Ovary (tissue), 3 donors: ENCODE measurements at regions not wholly inside any gene's neighbourhood (a gene's known extent, or its start where the extent isn't known, plus 50 kb on each side); places are given as distances from the start of the nearest gene placed in this dataset.

Experiments used
- CTCF ChIP-seq, 3 donors: fragments of 450-650 bp in 2 of 3; fragments of 200-600 bp in 1 of 3; IDR thresholded peaks; one replicate each; pipeline versions ENCODE4 v1.5.1 to v1.8.0; 2016 to 2022; ENCODE audit warnings: antibody characterized with exemption in 3 of 3, mild to moderate bottlenecking in 1 of 3
- EP300 ChIP-seq: sonication (generic); formaldehyde crosslinking; IDR thresholded peaks from one replicate; pipeline ENCODE4 v1.6.1; 2017; ENCODE audit warnings: antibody characterized with exemption
- POLR2A ChIP-seq: fragments of 450-650 bp; IDR thresholded peaks from one replicate; pipeline ENCODE4 v1.6.1; 2017; ENCODE audit warnings: antibody characterized with exemption, mild to moderate bottlenecking, moderate library complexity
- donor health status: DM: no; HTN: no; CAD: no.

- TF ChIP-seq CTCF (IDR thresholded peaks at IDR 0.05) (no peak), EP300 (no peak), POLR2A (no peak)
These were observed 369.1 kb downstream of the SIPA1L2 start for GRCh38 chr1:232260861-232261260.
